ENCODE measurements at regions not wholly inside any gene's neighbourhood (a gene's known extent, or its start where the extent isn't known, plus 50 kb on each side); places are given as distances from the start of the nearest gene placed in this dataset.

DNA sequence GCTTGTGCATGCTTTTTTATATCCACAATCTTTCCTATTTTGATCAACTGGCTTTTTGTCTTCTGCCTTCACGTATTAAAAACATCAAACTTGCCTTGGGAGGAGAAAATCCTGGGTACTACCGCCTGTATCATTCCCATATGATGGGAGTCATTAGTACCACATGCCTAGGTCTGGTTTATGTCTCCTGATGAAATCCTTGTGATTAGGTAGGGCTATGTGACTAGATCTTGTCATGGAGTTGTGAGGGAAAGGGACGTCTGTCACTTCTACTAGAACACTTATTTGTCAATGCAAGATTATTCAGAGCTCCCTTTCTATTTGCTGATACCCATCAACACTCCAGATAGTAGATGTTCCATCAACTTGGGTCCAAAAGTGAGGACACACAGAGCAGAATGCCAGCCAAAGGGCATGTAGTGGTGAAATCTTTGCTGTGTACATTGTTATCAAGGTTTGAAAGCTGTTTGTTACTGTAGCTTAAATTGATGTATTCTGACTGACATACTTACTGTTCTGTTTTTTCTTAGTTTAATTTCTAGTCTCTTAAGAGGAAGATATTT lies 621.8 kb upstream of the NR5A2 start:
- TF ChIP-seq CTCF (IDR thresholded peaks at IDR 0.05): no peak
- TF ChIP-seq POLR2A (IDR thresholded peaks at IDR 0.05): no peak
